ENCODE measurements at regions not wholly inside any gene's neighbourhood (a gene's known extent, or its start where the extent isn't known, plus 50 kb on each side); places are given as distances from the start of the nearest gene placed in this dataset.

GRCh38 chr2:228945710-228946109 is 325.4 kb downstream of the PID1 start:
- in situ Hi-C loops (cut with HindIII; ENCODE audit: extremely low pct_ligation_motif_present, low pct_unique_long_range_greater_than_20kb), result no loop called here
- H3K9ac ChIP-seq (ENCODE audit: insufficient read depth, low read depth, low read length), result no peak overlapping the region
- no peak overlapping the region for H3K27ac ChIP-seq (ENCODE audit: extremely low read length, insufficient read depth, low read length)
- ATAC-seq (no peak), DNase-seq (ENCODE audit: low spot score) (no peak), FAIRE-seq (no peak)
- no peak overlapping the region for H2AFZ ChIP-seq (ENCODE audit: low read length)
- CTCF ChIA-PET (ENCODE audit: low intra/inter-chr PET ratio, low total read pairs), result no interaction called here
- no peaks in the 10 kb centered on the region for H4K20me1 ChIP-seq (ENCODE audit: insufficient read depth, low read length)
- no peaks in the 10 kb centered on the region for H3K79me2 ChIP-seq (ENCODE audit: insufficient read depth, low read length)
- H3K27me3 ChIP-seq (ENCODE audit: control insufficient read depth in 1 of 2, insufficient read depth in 2 of 2, low read length in 2 of 2), result no peaks in the 10 kb centered on the region
- intact Hi-C loops (cut with micrococcal nuclease; ENCODE audit: unreplicated experiment), result no loop called here
- no TSS peak for BruUV-seq (replicated peaks)
- H3K36me3 ChIP-seq (replicated peaks in 1 of 2; ENCODE audit: control insufficient read depth in 1 of 2, insufficient read depth in 2 of 2, low read length in 2 of 2), result no peaks in the 10 kb centered on the region
- H3K4me1 ChIP-seq (ENCODE audit: insufficient read depth, low read length), result no peaks in the 10 kb centered on the region
- POLR2A ChIA-PET, result no interaction called here
- H3K9me3 ChIP-seq (ENCODE audit: low read length), result peaks cover 72% of the 10 kb centered on the region
- no peak overlapping the region for H3K4me2 ChIP-seq (ENCODE audit: low read depth, low read length)
- H3K4me3 ChIP-seq (replicated peaks in 1 of 3; ENCODE audit: insufficient read depth in 1 of 3, low read depth in 2 of 3, low read length in 3 of 3), result no peak overlapping the region
- WGBS (ENCODE audit: low lambda C conversion rate), result 0% methylated on average over 1 of the region's 1 CpG
- TF ChIP-seq PAWR (CRISPR knock-in tag; IDR thresholded peaks at IDR 0.05; ENCODE audit: borderline replicate concordance), result no peak
- no peak for TF ChIP-seq ZBTB1 (CRISPR knock-in tag; IDR thresholded peaks at IDR 0.05; ENCODE audit: borderline replicate concordance)
- no peak for TF ChIP-seq SATB2 (CRISPR knock-in tag; IDR thresholded peaks at IDR 0.05)
- no peak for TF ChIP-seq HIC2 (CRISPR knock-in tag; IDR thresholded peaks at IDR 0.05; ENCODE audit: low read depth)
- TF ChIP-seq YY1 (IDR thresholded peaks at IDR 0.05; ENCODE audit: insufficient read depth, insufficient replicate concordance, low read depth, low read length), result no peak
- TF ChIP-seq USF2 (IDR thresholded peaks at IDR 0.05; ENCODE audit: low read depth, low read length), result no peak
- no peak for TF ChIP-seq USF2 (CRISPR knock-in tag; IDR thresholded peaks at IDR 0.05; ENCODE audit: borderline replicate concordance)
- TF ChIP-seq MLLT10 (CRISPR knock-in tag; IDR thresholded peaks at IDR 0.05), result no peak
- TF ChIP-seq TEAD2 (CRISPR knock-in tag; IDR thresholded peaks at IDR 0.05), result no peak
- TF ChIP-seq ZNF687 (CRISPR knock-in tag; IDR thresholded peaks at IDR 0.05), result no peak
- TF ChIP-seq PAXIP1 (CRISPR knock-in tag; conservative IDR thresholded peaks at IDR 0.05), result no peak
- TF ChIP-seq REXO4 (CRISPR knock-in tag; IDR thresholded peaks at IDR 0.05; ENCODE audit: borderline replicate concordance), result no peak
- no peak for TF ChIP-seq ZNF570 (CRISPR knock-in tag; IDR thresholded peaks at IDR 0.05; ENCODE audit: borderline replicate concordance)

Data from HepG2 (cell line).